Lung (tissue), 11 donors: ENCODE measurements at regions not wholly inside any gene's neighbourhood (a gene's known extent, or its start where the extent isn't known, plus 50 kb on each side); places are given as distances from the start of the nearest gene placed in this dataset.
"Not testable (repeated sequence)": the region's sequence is repeated elsewhere in the genome, so short reads cannot be mapped to it uniquely, and the experiment has no call there.

Experiments
- ATAC-seq: fragments of 200-7000 bp; cut with Tn5 transposase; one replicate; pipeline ENCODE4 v1.9.1; 2020; ENCODE audit warnings: moderate number of reproducible peaks; ENCODE audit not compliant: insufficient read depth, low FRiP score
- DNase-seq, 3 donors: peaks; one replicate each; pipeline ENCODE4 v3.0.0-alpha.2; 2013 to 2017
- H3K27ac ChIP-seq, 2 donors: one replicate each; pipeline ENCODE4 v1.5.1; 2013; ENCODE audit warnings: mild to moderate bottlenecking in 2 of 2, moderate library complexity in 2 of 2, control low read depth in 1 of 2, inconsistent platforms in 1 of 2, low read depth in 1 of 2, low read length in 1 of 2
- H3K27me3 ChIP-seq, 3 donors: one replicate each; pipeline ENCODE4 v1.5.1; 2013; ENCODE audit warnings: low read length in 2 of 3; ENCODE audit not compliant: control insufficient read depth in 3 of 3, insufficient read depth in 3 of 3
- H3K36me3 ChIP-seq, 4 donors: one replicate each; pipeline ENCODE4 v1.5.1; 2013; ENCODE audit warnings: low read length in 4 of 4, mild to moderate bottlenecking in 1 of 4, moderate library complexity in 1 of 4; ENCODE audit not compliant: control insufficient read depth in 4 of 4, insufficient read depth in 4 of 4
- H3K4me1 ChIP-seq, 5 donors: one replicate each; pipeline ENCODE4 v1.5.1; 2013; ENCODE audit warnings: low read length in 5 of 5, mild to moderate bottlenecking in 2 of 5, moderate library complexity in 1 of 5; ENCODE audit not compliant: control insufficient read depth in 5 of 5, insufficient read depth in 5 of 5
- H3K4me3 ChIP-seq: one replicate; pipeline ENCODE4 v1.5.1; 2013; ENCODE audit warnings: mild to moderate bottlenecking, control low read depth, moderate library complexity
- H3K9ac ChIP-seq, 2 donors: one replicate each; pipeline ENCODE4 v1.5.1; 2013; ENCODE audit warnings: low read length in 2 of 2, control low read depth in 1 of 2; ENCODE audit not compliant: insufficient read depth in 1 of 2
- H3K9me3 ChIP-seq, 4 donors: one replicate each; pipeline ENCODE4 v1.5.1; 2013; ENCODE audit warnings: low read length in 3 of 4, mild to moderate bottlenecking in 1 of 4, moderate library complexity in 1 of 4; ENCODE audit not compliant: control insufficient read depth in 4 of 4, insufficient read depth in 3 of 4
- WGBS, 2 donors: extraction: QIAGEN DNeasy Blood & Tissue Kit; methylation state at CpG; one replicate each; pipeline ENCODE4 v1.1.7; 2013; 5-methylcytosine and 5-hydroxymethylcytosine counted together
- TF ChIP-seq, protein P1 (sequence below): IDR thresholded peaks from 2 replicates; pipeline ENCODE4 v1.5.1; 2012; ENCODE audit warnings: mild to moderate bottlenecking; ENCODE audit errors: control extremely low read depth, extremely low read depth
- donor health status: control.
- donor health status: control.
- donor health status: Bipolar disorder and iron deficiency.
- donor health status: healthy.
- donor health status: DM: yes; HTN: yes; CAD: no.

DNA sequence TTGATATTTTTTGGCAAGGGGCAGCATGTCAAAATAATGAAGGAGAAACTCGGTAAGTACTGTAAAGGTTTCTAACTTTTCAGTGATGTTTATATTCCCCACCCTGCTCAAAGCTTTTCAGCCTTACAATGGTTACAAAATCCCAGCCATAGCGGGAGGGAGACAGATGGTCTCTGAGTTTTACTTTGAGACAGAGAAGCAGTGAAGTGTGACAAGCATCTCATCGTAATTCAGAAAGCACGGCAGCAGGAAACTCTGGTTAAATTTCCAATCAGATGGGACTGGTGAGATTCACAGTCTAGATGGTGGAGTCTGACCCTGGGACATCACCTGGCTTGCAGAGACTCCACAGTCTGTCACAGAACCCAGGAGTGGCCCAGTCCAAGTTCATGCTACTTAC is 448.0 kb upstream of the AMELY start:
- 88% methylated on average over 4 of the region's 4 CpGs; no CpG with 5 or more reads in 1 of the 2 donors for WGBS, 2 donors
- H3K4me1 ChIP-seq = no peaks in the 10 kb centered on the region
- H3K9me3 ChIP-seq = no peaks in the 10 kb centered on the region
- TF ChIP-seq, protein P1, sequence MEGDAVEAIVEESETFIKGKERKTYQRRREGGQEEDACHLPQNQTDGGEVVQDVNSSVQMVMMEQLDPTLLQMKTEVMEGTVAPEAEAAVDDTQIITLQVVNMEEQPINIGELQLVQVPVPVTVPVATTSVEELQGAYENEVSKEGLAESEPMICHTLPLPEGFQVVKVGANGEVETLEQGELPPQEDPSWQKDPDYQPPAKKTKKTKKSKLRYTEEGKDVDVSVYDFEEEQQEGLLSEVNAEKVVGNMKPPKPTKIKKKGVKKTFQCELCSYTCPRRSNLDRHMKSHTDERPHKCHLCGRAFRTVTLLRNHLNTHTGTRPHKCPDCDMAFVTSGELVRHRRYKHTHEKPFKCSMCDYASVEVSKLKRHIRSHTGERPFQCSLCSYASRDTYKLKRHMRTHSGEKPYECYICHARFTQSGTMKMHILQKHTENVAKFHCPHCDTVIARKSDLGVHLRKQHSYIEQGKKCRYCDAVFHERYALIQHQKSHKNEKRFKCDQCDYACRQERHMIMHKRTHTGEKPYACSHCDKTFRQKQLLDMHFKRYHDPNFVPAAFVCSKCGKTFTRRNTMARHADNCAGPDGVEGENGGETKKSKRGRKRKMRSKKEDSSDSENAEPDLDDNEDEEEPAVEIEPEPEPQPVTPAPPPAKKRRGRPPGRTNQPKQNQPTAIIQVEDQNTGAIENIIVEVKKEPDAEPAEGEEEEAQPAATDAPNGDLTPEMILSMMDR = no peak
- ATAC-seq = no peak
- H3K36me3 ChIP-seq = peaks cover 0 to 3% (median 0%) of the 10 kb centered on the region in 4 donors
- no peak overlapping the region for H3K27ac ChIP-seq
- H3K9ac ChIP-seq = no peak overlapping the region
- no peaks in the 10 kb centered on the region for H3K27me3 ChIP-seq
- no peak overlapping the region for H3K4me3 ChIP-seq
- DNase-seq = no peak

DNA sequence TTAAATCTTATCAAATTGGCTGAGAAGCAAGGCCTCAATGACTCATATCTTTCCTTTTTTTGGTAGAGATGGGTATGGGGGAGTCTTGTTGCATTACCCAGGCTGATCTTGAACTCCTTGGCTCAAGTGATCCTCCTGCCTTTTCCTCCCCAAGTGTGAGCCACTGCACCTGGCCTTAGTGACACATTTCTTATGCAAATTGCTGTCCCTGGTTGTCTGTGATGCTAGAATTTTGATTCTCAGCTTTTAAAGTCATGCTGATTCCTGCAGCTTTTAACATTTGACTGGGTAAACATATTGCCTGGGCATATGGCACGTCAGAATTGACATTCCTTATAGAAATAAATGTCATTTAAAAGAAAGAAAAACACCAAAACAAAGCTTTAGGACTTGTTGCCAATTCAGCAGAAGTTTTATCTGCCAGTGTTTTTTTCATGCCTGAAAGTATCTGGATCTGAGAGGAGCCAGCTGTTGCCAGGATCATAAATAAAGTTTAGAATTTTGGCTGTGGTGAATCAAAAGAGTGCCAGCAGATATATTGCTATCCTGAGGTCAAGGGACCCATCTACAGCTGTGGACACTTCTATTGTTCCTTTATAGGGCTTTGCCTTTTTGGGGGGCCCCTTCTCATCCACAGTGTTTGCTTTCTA is 446.7 kb upstream of the AMELY start:
- TF ChIP-seq, protein P1 = no peak
- DNase-seq = peak in 1 of 3 donors; percentile 83
- H3K9ac ChIP-seq = no peak overlapping the region
- no peak for ATAC-seq
- no peak overlapping the region for H3K4me3 ChIP-seq
- 82% methylated on average over 1 of the region's 1 CpG; no CpG with 5 or more reads in 1 of the 2 donors for WGBS, 2 donors
- H3K4me1 ChIP-seq = no peaks in the 10 kb centered on the region
- peaks cover 0 to 3% (median 0%) of the 10 kb centered on the region in 4 donors for H3K36me3 ChIP-seq
- H3K27me3 ChIP-seq = no peaks in the 10 kb centered on the region
- H3K27ac ChIP-seq = no peak overlapping the region
- no peaks in the 10 kb centered on the region for H3K9me3 ChIP-seq

DNA sequence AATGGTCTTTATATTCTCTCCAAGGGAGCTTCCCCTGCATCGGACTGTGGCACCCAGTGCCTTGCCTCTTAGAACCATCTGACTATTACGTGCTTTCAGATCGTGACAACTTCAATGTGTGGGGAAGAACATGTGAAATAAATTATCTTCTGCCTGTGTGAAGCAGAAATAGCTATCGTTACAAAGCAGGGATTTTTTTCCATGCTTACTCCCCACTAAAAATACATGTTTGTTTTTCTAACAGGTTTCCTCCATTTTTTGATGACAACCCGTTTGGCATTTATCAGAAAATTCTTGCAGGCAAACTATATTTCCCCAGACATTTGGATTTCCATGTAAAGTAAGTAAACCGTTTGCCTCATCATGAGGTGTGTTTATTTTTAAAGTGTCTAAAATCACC is 444.3 kb upstream of the AMELY start:
- H3K4me3 ChIP-seq, H3K9me3 ChIP-seq, H3K27me3 ChIP-seq, H3K36me3 ChIP-seq, H3K27ac ChIP-seq, ATAC-seq, H3K9ac ChIP-seq, DNase-seq, H3K4me1 ChIP-seq: not testable (repeated sequence)
- WGBS, 2 donors = 93% methylated on average over 6 of the region's 6 CpGs; no CpG with 5 or more reads in 1 of the 2 donors

DNA sequence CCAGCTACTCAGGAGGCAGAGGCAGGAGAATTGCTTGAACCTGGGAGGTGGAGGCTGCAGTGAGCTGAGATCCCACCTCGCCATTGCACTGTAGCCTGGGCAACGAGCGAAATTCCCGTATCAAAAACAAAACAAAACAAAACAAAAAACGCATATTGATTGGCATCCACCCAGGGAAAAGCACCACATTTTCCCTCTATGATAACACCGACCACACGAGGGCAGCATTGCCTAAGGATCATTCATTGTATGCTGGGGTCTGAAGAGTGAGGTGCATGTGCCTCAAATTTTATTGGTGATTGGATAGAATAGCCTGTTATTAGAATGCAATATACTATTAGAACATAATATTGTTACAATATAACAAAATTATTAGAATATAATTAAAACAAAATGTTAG is 433.1 kb upstream of the AMELY start:
- Histone ChIP-seq H3K9me3 (no peaks in the 10 kb centered on the region), H3K27me3 (no peaks in the 10 kb centered on the region), H3K36me3 (peaks cover 0 to 3% (median 0%) of the 10 kb centered on the region in 4 donors), H3K4me3 (no peak overlapping the region), H3K4me1 (peaks cover 0 to 2% (median 0%) of the 10 kb centered on the region in 5 donors), H3K27ac (no peak overlapping the region), H3K9ac (no peak overlapping the region)
- ATAC-seq = no peak
- peak in 1 of 3 donors; percentile 72 for DNase-seq
- 23% methylated on average over 7 of the region's 7 CpGs; no CpG with 5 or more reads in 1 of the 2 donors for WGBS, 2 donors
- TF ChIP-seq, protein P1 = no peak
